Neural cell (in vitro differentiated cells): ENCODE measurements at regions not wholly inside any gene's neighbourhood (a gene's known extent, or its start where the extent isn't known, plus 50 kb on each side); places are given as distances from the start of the nearest gene placed in this dataset.

Experiments
- H2AFZ ChIP-seq: fragments of 200-600, 300-800 bp; sonication (generic), shearing (Covaris generic); 2 replicates; pipeline ENCODE4 v1.6.0; 2014; ENCODE audit warnings: low read depth, mild to moderate bottlenecking, antibody characterized with exemption, low read length, moderate library complexity
- H3F3A ChIP-seq: fragments of 200-600 bp; shearing (Covaris generic); 2 replicates; pipeline ENCODE4 v1.6.1; 2016; ENCODE audit warnings: mild to moderate bottlenecking, moderate library complexity, mixed read lengths, antibody characterized with exemption, low read length; ENCODE audit not compliant: insufficient read depth, poor library complexity, severe bottlenecking
- H3K27ac ChIP-seq: fragments of 200-600, 300-800 bp; sonication (generic), shearing (Covaris generic); 2 replicates; pipeline ENCODE4 v1.5.1; 2014; ENCODE audit warnings: mild to moderate bottlenecking, low read length, moderate library complexity
- H3K27me3 ChIP-seq: fragments of 300-800, 200-600 bp; sonication (generic), shearing (Covaris generic); 2 replicates; pipeline ENCODE4 v1.6.0; 2014; ENCODE audit warnings: mild to moderate bottlenecking, low read depth, low read length, moderate library complexity; ENCODE audit not compliant: insufficient read depth
- H3K36me3 ChIP-seq: fragments of 300-800, 200-600 bp; sonication (generic), shearing (Covaris generic); 2 replicates; pipeline ENCODE4 v1.5.1; 2014; ENCODE audit warnings: mild to moderate bottlenecking, antibody characterized with exemption, low read length, moderate library complexity; ENCODE audit not compliant: insufficient read depth
- H3K4me2 ChIP-seq: fragments of 300-800, 200-600 bp; sonication (generic), shearing (Covaris generic); 2 replicates; pipeline ENCODE4 v1.6.0; 2014; ENCODE audit warnings: mild to moderate bottlenecking, low read length
- H3K4me3 ChIP-seq: fragments of 300-800, 200-600 bp; sonication (generic), shearing (Covaris generic); 2 replicates; pipeline ENCODE4 v1.5.1; 2014; ENCODE audit warnings: mild to moderate bottlenecking, low read length, moderate library complexity
- H3K79me2 ChIP-seq: fragments of 200-600 bp; shearing (Covaris generic); replicated peaks from 2 replicates; pipeline ENCODE4 v1.6.0; 2014; ENCODE audit warnings: mild to moderate bottlenecking, low read length, moderate library complexity; ENCODE audit not compliant: insufficient read depth
- H3K9ac ChIP-seq: fragments of 300-800, 200-600 bp; sonication (generic), shearing (Covaris generic); 2 replicates; pipeline ENCODE4 v1.6.1; 2016; ENCODE audit warnings: mild to moderate bottlenecking, low read length, mixed read lengths
- H3K9me2 ChIP-seq: fragments of 200-600 bp; shearing (Covaris generic); 2 replicates; pipeline ENCODE4 v1.6.1; 2016; ENCODE audit warnings: mild to moderate bottlenecking, low read length, mixed read lengths; ENCODE audit not compliant: insufficient read depth
- H3K9me3 ChIP-seq: fragments of 200-600, 300-800 bp; sonication (generic), shearing (Covaris generic); 2 replicates; pipeline ENCODE4 v1.6.1; 2016; ENCODE audit warnings: mild to moderate bottlenecking, mixed run types, low read length, moderate library complexity, mixed read lengths
- H4K20me1 ChIP-seq: fragments of 200-600 bp; shearing (Covaris generic); 2 replicates; pipeline ENCODE4 v1.6.1; 2016; ENCODE audit warnings: mild to moderate bottlenecking, mixed run types; ENCODE audit not compliant: insufficient read depth
- EP300 ChIP-seq: fragments of 450-650 bp; conservative IDR thresholded peaks from 2 replicates; pipeline ENCODE4 v1.6.1; 2014; ENCODE audit warnings: antibody characterized with exemption, mild to moderate bottlenecking, moderate library complexity; ENCODE audit not compliant: poor library complexity, severe bottlenecking
- EZH2 ChIP-seq: fragments of 200-600, 300-800 bp; shearing (Covaris generic), sonication (generic); IDR thresholded peaks from 2 replicates; pipeline ENCODE4 v1.6.1; 2014; ENCODE audit warnings: antibody characterized with exemption, low read length, borderline replicate concordance, mild to moderate bottlenecking; ENCODE audit not compliant: insufficient read depth, poor library complexity, severe bottlenecking
- MXI1 ChIP-seq: fragments of 450-650 bp; conservative IDR thresholded peaks from 2 replicates; pipeline ENCODE4 v1.6.1; 2014; ENCODE audit warnings: antibody characterized with exemption, mild to moderate bottlenecking; ENCODE audit not compliant: poor library complexity, severe bottlenecking
- POLR2AphosphoS5 ChIP-seq: IDR thresholded peaks from 2 replicates; pipeline ENCODE4 v1.6.1; 2012
- RAD21 ChIP-seq: fragments of 450-650 bp; conservative IDR thresholded peaks from 2 replicates; pipeline ENCODE4 v1.6.1; 2014; ENCODE audit warnings: antibody characterized with exemption, mild to moderate bottlenecking, moderate library complexity
- SMC3 ChIP-seq: fragments of 450-650 bp; conservative IDR thresholded peaks from 2 replicates; pipeline ENCODE4 v1.6.1; 2014; ENCODE audit warnings: antibody characterized with exemption, mild to moderate bottlenecking, moderate library complexity; ENCODE audit not compliant: poor library complexity
- TAF1 ChIP-seq: IDR thresholded peaks from 2 replicates; pipeline ENCODE4 v1.6.1; 2012; ENCODE audit warnings: low read depth
- TF ChIP-seq, protein P1 (sequence below): fragments of 450-650 bp; IDR thresholded peaks from 2 replicates; pipeline ENCODE4 v1.5.1; 2014; ENCODE audit warnings: antibody characterized with exemption, mild to moderate bottlenecking, moderate library complexity; ENCODE audit not compliant: poor library complexity, severe bottlenecking
- TF ChIP-seq, protein P2 (sequence below): IDR thresholded peaks from 2 replicates; pipeline ENCODE4 v1.6.1; 2012; ENCODE audit warnings: borderline replicate concordance

DNA sequence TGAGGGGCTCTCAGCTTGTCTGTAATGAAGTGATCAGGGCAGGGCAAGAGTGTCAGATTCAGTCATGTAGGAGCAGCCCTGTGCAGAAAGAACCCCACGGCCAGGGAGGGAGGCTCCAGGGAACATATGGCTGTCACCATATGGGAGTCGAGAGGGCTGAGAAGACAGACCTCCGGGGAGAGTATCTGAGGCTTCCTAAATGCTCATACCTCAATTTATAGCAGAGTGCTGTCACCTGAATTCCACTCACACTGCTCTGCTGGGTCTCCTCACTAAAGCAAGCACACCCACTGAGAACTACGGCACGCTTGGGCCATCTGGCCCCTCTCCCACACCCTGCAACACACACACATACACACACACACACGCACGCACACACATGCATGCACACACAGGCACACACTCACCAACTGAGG lies 92.3 kb upstream of the TJP1 start:
- Histone ChIP-seq H4K20me1 (no peaks in the 10 kb centered on the region), H3K9ac (no peak overlapping the region), H3K27me3 (no peaks in the 10 kb centered on the region), H2AFZ (no peak overlapping the region), H3K79me2 (no peaks in the 10 kb centered on the region), H3K4me2 (no peak overlapping the region), H3K9me2 (no peaks in the 10 kb centered on the region), H3K27ac (no peak overlapping the region), H3K36me3 (no peaks in the 10 kb centered on the region), H3K4me3 (no peak overlapping the region), H3K9me3 (no peaks in the 10 kb centered on the region), H3F3A (no peaks in the 10 kb centered on the region)
- TF ChIP-seq EZH2 (no peak), RAD21 (no peak), MXI1 (no peak)
- TF ChIP-seq, protein P1, sequence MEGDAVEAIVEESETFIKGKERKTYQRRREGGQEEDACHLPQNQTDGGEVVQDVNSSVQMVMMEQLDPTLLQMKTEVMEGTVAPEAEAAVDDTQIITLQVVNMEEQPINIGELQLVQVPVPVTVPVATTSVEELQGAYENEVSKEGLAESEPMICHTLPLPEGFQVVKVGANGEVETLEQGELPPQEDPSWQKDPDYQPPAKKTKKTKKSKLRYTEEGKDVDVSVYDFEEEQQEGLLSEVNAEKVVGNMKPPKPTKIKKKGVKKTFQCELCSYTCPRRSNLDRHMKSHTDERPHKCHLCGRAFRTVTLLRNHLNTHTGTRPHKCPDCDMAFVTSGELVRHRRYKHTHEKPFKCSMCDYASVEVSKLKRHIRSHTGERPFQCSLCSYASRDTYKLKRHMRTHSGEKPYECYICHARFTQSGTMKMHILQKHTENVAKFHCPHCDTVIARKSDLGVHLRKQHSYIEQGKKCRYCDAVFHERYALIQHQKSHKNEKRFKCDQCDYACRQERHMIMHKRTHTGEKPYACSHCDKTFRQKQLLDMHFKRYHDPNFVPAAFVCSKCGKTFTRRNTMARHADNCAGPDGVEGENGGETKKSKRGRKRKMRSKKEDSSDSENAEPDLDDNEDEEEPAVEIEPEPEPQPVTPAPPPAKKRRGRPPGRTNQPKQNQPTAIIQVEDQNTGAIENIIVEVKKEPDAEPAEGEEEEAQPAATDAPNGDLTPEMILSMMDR: no peak
- TF ChIP-seq, protein P2, sequence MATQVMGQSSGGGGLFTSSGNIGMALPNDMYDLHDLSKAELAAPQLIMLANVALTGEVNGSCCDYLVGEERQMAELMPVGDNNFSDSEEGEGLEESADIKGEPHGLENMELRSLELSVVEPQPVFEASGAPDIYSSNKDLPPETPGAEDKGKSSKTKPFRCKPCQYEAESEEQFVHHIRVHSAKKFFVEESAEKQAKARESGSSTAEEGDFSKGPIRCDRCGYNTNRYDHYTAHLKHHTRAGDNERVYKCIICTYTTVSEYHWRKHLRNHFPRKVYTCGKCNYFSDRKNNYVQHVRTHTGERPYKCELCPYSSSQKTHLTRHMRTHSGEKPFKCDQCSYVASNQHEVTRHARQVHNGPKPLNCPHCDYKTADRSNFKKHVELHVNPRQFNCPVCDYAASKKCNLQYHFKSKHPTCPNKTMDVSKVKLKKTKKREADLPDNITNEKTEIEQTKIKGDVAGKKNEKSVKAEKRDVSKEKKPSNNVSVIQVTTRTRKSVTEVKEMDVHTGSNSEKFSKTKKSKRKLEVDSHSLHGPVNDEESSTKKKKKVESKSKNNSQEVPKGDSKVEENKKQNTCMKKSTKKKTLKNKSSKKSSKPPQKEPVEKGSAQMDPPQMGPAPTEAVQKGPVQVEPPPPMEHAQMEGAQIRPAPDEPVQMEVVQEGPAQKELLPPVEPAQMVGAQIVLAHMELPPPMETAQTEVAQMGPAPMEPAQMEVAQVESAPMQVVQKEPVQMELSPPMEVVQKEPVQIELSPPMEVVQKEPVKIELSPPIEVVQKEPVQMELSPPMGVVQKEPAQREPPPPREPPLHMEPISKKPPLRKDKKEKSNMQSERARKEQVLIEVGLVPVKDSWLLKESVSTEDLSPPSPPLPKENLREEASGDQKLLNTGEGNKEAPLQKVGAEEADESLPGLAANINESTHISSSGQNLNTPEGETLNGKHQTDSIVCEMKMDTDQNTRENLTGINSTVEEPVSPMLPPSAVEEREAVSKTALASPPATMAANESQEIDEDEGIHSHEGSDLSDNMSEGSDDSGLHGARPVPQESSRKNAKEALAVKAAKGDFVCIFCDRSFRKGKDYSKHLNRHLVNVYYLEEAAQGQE: no peak

DNA sequence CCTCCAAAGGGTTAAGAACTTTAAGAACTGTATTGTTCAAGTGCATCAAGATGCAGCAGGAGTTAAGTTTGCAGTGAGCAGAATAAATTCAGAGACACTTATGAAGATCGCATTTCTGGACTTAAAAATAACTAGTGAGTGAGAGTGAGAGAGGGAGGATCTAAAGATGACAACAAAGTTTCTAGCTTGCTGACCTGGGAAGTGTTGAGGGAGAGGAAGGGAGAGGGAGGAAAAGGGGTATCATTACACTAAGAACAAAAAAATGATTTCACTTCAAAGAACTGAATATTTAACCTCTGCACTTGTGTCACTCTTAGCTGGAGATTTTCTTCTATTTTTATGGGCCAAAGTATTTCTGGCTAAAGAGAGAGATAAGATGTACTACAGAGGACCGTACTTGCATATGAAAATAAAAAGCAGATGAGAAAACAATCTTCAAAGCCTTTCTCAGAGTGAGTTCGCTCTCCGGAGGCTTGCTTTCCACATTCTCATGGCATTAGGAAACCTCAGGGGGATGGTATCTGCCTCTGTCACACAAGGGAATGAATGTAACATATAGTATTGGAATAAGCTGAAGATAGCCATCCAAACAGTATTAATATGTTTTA lies 91.4 kb upstream of the TJP1 start:
- Histone ChIP-seq H3K9me2 (no peaks in the 10 kb centered on the region), H3K27me3 (no peaks in the 10 kb centered on the region), H3K4me3 (no peak overlapping the region), H3K27ac (no peak overlapping the region), H3K9me3 (no peaks in the 10 kb centered on the region), H3K4me2 (no peak overlapping the region), H3K9ac (no peak overlapping the region), H3K79me2 (no peaks in the 10 kb centered on the region), H3K36me3 (no peaks in the 10 kb centered on the region), H2AFZ (no peak overlapping the region), H4K20me1 (no peaks in the 10 kb centered on the region), H3F3A (no peaks in the 10 kb centered on the region)
- TF ChIP-seq, protein P1: no peak
- no peak for TF ChIP-seq EZH2
- TF ChIP-seq, protein P2: no peak
- TF ChIP-seq SMC3: no peak
- no peak for TF ChIP-seq TAF1
- TF ChIP-seq EP300: no peak
- no peak for TF ChIP-seq POLR2AphosphoS5
- TF ChIP-seq MXI1: no peak
- no peak for TF ChIP-seq RAD21
